HL-60 (cell line): ENCODE measurements at regions not wholly inside any gene's neighbourhood (a gene's known extent, or its start where the extent isn't known, plus 50 kb on each side); places are given as distances from the start of the nearest gene placed in this dataset.
A peak's percentile ranks its signal among the peaks of the same experiment; 100 is the strongest.

ENCODE experiments used
- DNase-seq, 2 experiments: peaks; one replicate each; pipeline ENCODE4 v3.0.0-alpha.2; 2010 to 2020; ENCODE audit warnings: low read depth in 1 of 2, low spot score in 1 of 2
- H3K27ac ChIP-seq: fragments of 250-450 bp; sonication (Bioruptor Pico); replicated peaks from 2 replicates; pipeline ENCODE4 v1.5.1; 2020; ENCODE audit warnings: mild to moderate bottlenecking, moderate library complexity
- H3K27me3 ChIP-seq: fragments of 250-450 bp; sonication (Bioruptor Pico); 2 replicates; pipeline ENCODE4 v1.5.1; 2021; ENCODE audit warnings: mild to moderate bottlenecking, moderate library complexity; ENCODE audit not compliant: insufficient read depth, poor library complexity, severe bottlenecking
- H3K4me3 ChIP-seq: replicated peaks from 2 replicates; pipeline ENCODE4 v1.5.1; 2011; ENCODE audit warnings: mild to moderate bottlenecking, control low read depth, low read length; ENCODE audit not compliant: insufficient read depth
- CTCF ChIP-seq: IDR thresholded peaks from one replicate; pipeline ENCODE4 v1.5.1; 2011; ENCODE audit warnings: low read length, control low read depth, inconsistent platforms; ENCODE audit not compliant: insufficient read depth
- GABPA ChIP-seq: IDR thresholded peaks from 2 replicates; pipeline ENCODE4 v1.6.1; 2012; ENCODE audit warnings: low read depth
- POLR2AphosphoS5 ChIP-seq: IDR thresholded peaks from 2 replicates; pipeline ENCODE4 v1.6.1; 2012; ENCODE audit warnings: low read depth
- REST ChIP-seq: IDR thresholded peaks from 2 replicates; pipeline ENCODE4 v1.6.1; 2012; ENCODE audit warnings: low read depth; ENCODE audit not compliant: insufficient replicate concordance
- SPI1 ChIP-seq: IDR thresholded peaks from 2 replicates; pipeline ENCODE4 v1.6.1; 2012; ENCODE audit warnings: low read depth, mild to moderate bottlenecking, borderline replicate concordance

GRCh38 chr15:61764981-61765380 lies 295.3 kb downstream of the VPS13C start:
- no peak overlapping the region for H3K4me3 ChIP-seq

GRCh38 chr15:61764141-61764540 lies 296.1 kb downstream of the VPS13C start:
- H3K4me3 ChIP-seq, result no peak overlapping the region
- TF ChIP-seq SPI1 (no peak), POLR2AphosphoS5 (no peak), REST (no peak), CTCF (no peak), GABPA (no peak)
- DNase-seq, result no peak
- no peak overlapping the region for H3K27ac ChIP-seq
- no peaks in the 10 kb centered on the region for H3K27me3 ChIP-seq

More at GRCh38 chr15:61764981-61765380, 295.3 kb downstream of the VPS13C start:
- TF ChIP-seq GABPA (no peak), REST (no peak), POLR2AphosphoS5 (no peak), CTCF (no peak), SPI1 (no peak)
- no peak for DNase-seq
- Histone ChIP-seq H3K27me3 (no peaks in the 10 kb centered on the region), H3K27ac (no peak overlapping the region)

- peak; percentile 65; the same call in 1 of the 2 replicates for TF ChIP-seq SPI1
- no peak for TF ChIP-seq CTCF
- no peak for TF ChIP-seq POLR2AphosphoS5
- DNase-seq, result peak in 1 of 2 experiments; percentile 53
- H3K27me3 ChIP-seq, result no peaks in the 10 kb centered on the region
- no peak overlapping the region for H3K4me3 ChIP-seq
- H3K27ac ChIP-seq, result no peak overlapping the region
Measured at GRCh38 chr15:61762676-61763075, 297.6 kb downstream of the VPS13C start.

- no peak for TF ChIP-seq CTCF
- H3K4me3 ChIP-seq, result no peak overlapping the region
- H3K27me3 ChIP-seq, result peaks cover 2% of the 10 kb centered on the region
- DNase-seq, result no peak
- H3K27ac ChIP-seq, result no peak overlapping the region
Measured at GRCh38 chr15:61759639-61760038, 300.6 kb downstream of the VPS13C start.
